Mesenchymal stem cell (in vitro differentiated cells and primary cell): ENCODE measurements at regions not wholly inside any gene's neighbourhood (a gene's known extent, or its start where the extent isn't known, plus 50 kb on each side); places are given as distances from the start of the nearest gene placed in this dataset.

Experiments
- DNase-seq: peaks from one replicate; pipeline ENCODE4 v3.0.0-alpha.2; 2013
- H2AFZ ChIP-seq: one replicate; pipeline ENCODE4 v1.6.1; 2013; ENCODE audit warnings: low read depth, mild to moderate bottlenecking, control low read depth, inconsistent platforms, low read length, moderate library complexity
- H2AK5ac ChIP-seq: 2 replicates; pipeline ENCODE4 v1.6.1; 2013; ENCODE audit warnings: low read length, moderate library complexity, mild to moderate bottlenecking, inconsistent platforms; ENCODE audit not compliant: severe bottlenecking
- H2BK120ac ChIP-seq: one replicate; pipeline ENCODE4 v1.6.1; 2013; ENCODE audit warnings: low read depth, mild to moderate bottlenecking, inconsistent platforms, low read length, moderate library complexity
- H2BK12ac ChIP-seq, 2 experiments: one replicate each; pipeline ENCODE4 v1.6.1; 2013; ENCODE audit warnings: inconsistent platforms in 2 of 2, low read length in 2 of 2, mild to moderate bottlenecking in 2 of 2, moderate library complexity in 2 of 2, control low read depth in 1 of 2
- H2BK15ac ChIP-seq: one replicate; pipeline ENCODE4 v1.6.1; 2013; ENCODE audit warnings: mild to moderate bottlenecking, low read depth, inconsistent platforms; ENCODE audit not compliant: poor library complexity, severe bottlenecking
- H2BK5ac ChIP-seq: 2 replicates; pipeline ENCODE4 v1.6.1; 2013; ENCODE audit warnings: low read depth, mild to moderate bottlenecking, low read length, control low read depth, inconsistent platforms; ENCODE audit not compliant: poor library complexity, severe bottlenecking
- H3K14ac ChIP-seq, 2 experiments: one replicate each; pipeline ENCODE4 v1.6.1; 2013; ENCODE audit warnings: inconsistent platforms in 2 of 2, low read length in 2 of 2, control low read depth in 1 of 2, mild to moderate bottlenecking in 1 of 2, moderate library complexity in 1 of 2
- H3K18ac ChIP-seq, 2 experiments: one replicate each; pipeline ENCODE4 v1.6.1; 2013; ENCODE audit warnings: inconsistent platforms in 2 of 2, low read length in 2 of 2, control low read depth in 1 of 2, low read depth in 1 of 2, mild to moderate bottlenecking in 1 of 2
- H3K23ac ChIP-seq, 2 experiments: one replicate each; pipeline ENCODE4 v1.6.1; 2013; ENCODE audit warnings: inconsistent platforms in 2 of 2, low read length in 2 of 2, mild to moderate bottlenecking in 2 of 2, moderate library complexity in 2 of 2, control low read depth in 1 of 2
- H3K27ac ChIP-seq: 2 replicates; pipeline ENCODE4 v1.5.1; 2013; ENCODE audit warnings: mild to moderate bottlenecking, moderate library complexity, low read length, control low read depth, inconsistent platforms; ENCODE audit not compliant: poor library complexity, severe bottlenecking
- H3K27me3 ChIP-seq, 2 experiments: 2 replicates each; pipeline versions ENCODE4 v1.6.1 to v1.7.0; 2013; ENCODE audit warnings: low read length in 2 of 2, mild to moderate bottlenecking in 2 of 2, moderate library complexity in 2 of 2, control low read depth in 1 of 2, inconsistent platforms in 1 of 2; ENCODE audit not compliant: control insufficient read depth in 1 of 2, insufficient read depth in 1 of 2
- H3K36me3 ChIP-seq, 2 experiments: 2 replicates each; pipeline versions ENCODE4 v1.6.1 to v1.7.0; 2013; ENCODE audit warnings: low read length in 2 of 2, control low read depth in 1 of 2, inconsistent platforms in 1 of 2, low read depth in 1 of 2, mild to moderate bottlenecking in 1 of 2; ENCODE audit not compliant: insufficient read depth in 2 of 2, control insufficient read depth in 1 of 2
- H3K4ac ChIP-seq, 2 experiments: one replicate each; pipeline ENCODE4 v1.6.1; 2013; ENCODE audit warnings: inconsistent platforms in 2 of 2, low read length in 2 of 2, mild to moderate bottlenecking in 2 of 2, moderate library complexity in 2 of 2, control low read depth in 1 of 2, low read depth in 1 of 2
- H3K4me1 ChIP-seq: 2 replicates; pipeline ENCODE4 v1.6.1; 2013; ENCODE audit warnings: low read depth, low read length, control low read depth; ENCODE audit not compliant: control insufficient read depth, insufficient read depth
- H3K4me2 ChIP-seq: 2 replicates; pipeline ENCODE4 v1.6.1; 2013; ENCODE audit warnings: low read length, mild to moderate bottlenecking, inconsistent platforms; ENCODE audit not compliant: poor library complexity, severe bottlenecking
- H3K4me3 ChIP-seq, 2 experiments: 2 replicates each; pipeline versions ENCODE4 v1.5.1 to v1.7.0; 2013; ENCODE audit warnings: low read length in 2 of 2, mild to moderate bottlenecking in 2 of 2, control low read depth in 1 of 2, low read depth in 1 of 2; ENCODE audit not compliant: insufficient read depth in 1 of 2
- H3K79me1 ChIP-seq: replicated peaks from 2 replicates; pipeline ENCODE4 v1.6.1; 2013; ENCODE audit warnings: mild to moderate bottlenecking, control low read depth, low read length, inconsistent platforms; ENCODE audit not compliant: poor library complexity, severe bottlenecking
- H3K9ac ChIP-seq: 2 replicates; pipeline ENCODE4 v1.7.0; 2013; ENCODE audit warnings: mild to moderate bottlenecking, low read length, moderate library complexity
- H3K9me3 ChIP-seq: 2 replicates; pipeline ENCODE4 v1.7.0; 2013; ENCODE audit warnings: mild to moderate bottlenecking, low read length; ENCODE audit not compliant: control insufficient read depth
- H4K8ac ChIP-seq: one replicate; pipeline ENCODE4 v1.6.1; 2013; ENCODE audit warnings: inconsistent platforms, mild to moderate bottlenecking, low read length, moderate library complexity
- H4K91ac ChIP-seq: one replicate; pipeline ENCODE4 v1.6.1; 2013; ENCODE audit warnings: mild to moderate bottlenecking, low read length, inconsistent platforms
- WGBS: methylation state at CpG from one replicate; pipeline ENCODE4 v1.1.7; 2013; ENCODE audit warnings: mixed read lengths; 5-methylcytosine and 5-hydroxymethylcytosine counted together

DNA sequence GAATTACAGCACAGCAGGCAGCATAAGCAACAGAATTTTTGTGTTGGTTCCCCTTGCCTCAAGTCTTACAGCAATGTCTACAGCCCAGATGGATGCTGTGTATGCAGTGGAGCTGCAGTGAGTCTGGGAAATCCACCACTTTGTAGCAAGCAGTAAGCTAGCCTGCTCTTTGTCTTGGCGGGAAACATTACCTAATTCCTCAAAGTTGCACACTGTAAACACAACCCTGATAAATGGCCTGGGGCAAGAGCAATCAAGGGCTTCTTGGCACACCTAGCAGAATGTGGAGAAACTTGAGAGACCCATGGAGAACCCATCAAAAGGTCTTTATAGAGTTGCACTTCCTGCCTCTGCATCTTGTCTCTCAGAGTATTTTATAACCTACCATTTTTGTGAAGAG, 102.0 kb upstream of the FOXP2 start:
- Histone ChIP-seq H4K8ac (no peak overlapping the region), H3K36me3 (no peaks in the 10 kb centered on the region), H3K14ac (no peak overlapping the region), H3K4me3 (no peak overlapping the region), H2AFZ (no peak overlapping the region), H3K4me1 (no peaks in the 10 kb centered on the region), H2BK12ac (no peak overlapping the region), H3K9me3 (no peaks in the 10 kb centered on the region), H3K4ac (no peak overlapping the region), H3K4me2 (no peak overlapping the region), H3K79me1 (no peaks in the 10 kb centered on the region), H3K9ac (no peak overlapping the region), H3K18ac (no peak overlapping the region), H2BK120ac (no peak overlapping the region), H3K23ac (no peak overlapping the region), H3K27ac (no peak overlapping the region), H3K27me3 (no peaks in the 10 kb centered on the region), H2BK5ac (no peak overlapping the region), H4K91ac (no peak overlapping the region), H2AK5ac (no peak overlapping the region), H2BK15ac (no peak overlapping the region)
- 85% methylated on average over 1 of the region's 1 CpG for WGBS
- DNase-seq: no peak

DNA sequence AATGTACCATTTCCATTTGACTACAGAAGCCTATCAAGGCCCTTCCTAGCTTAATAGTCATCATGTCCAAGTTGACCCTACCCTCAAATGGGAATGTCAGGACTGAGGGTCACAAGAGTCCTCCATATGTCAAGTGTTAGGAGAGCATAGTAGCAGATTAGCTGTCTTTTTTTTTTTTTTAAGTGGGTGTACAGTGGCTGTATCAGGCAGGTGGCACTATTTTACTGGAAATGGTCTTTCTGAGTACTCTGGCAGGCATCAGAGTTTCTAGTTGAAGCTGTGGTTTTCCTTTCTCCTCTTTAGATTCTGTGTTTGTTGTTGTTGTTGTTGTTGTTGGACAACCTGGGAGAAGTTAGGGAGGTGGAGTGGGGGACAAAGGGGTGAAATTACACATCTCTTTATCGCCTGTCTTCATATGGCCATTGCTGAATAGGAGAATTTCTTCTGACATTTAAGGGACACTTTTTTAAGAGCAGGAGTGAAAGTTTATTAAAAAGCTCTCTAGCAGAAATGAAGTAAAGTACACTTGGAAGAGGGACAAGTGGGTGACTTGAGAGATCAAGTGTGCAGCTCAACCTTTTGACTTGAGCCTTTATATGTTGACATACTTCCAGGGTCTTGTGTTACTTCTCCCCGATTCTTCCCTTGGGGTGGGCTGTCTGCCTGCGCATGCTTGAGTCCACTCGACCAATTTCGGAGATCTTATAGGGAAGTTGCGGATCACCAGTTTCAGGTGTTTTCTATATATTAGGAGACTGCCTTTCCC, 104.1 kb upstream of the FOXP2 start:
- H2BK5ac ChIP-seq: no peak overlapping the region
- no peaks in the 10 kb centered on the region for H3K27me3 ChIP-seq
- H4K8ac ChIP-seq: no peak overlapping the region
- no peaks in the 10 kb centered on the region for H3K4me1 ChIP-seq
- H2AK5ac ChIP-seq: no peak overlapping the region
- H3K79me1 ChIP-seq: no peaks in the 10 kb centered on the region
- H3K4me3 ChIP-seq: no peak overlapping the region
- no peak overlapping the region for H2AFZ ChIP-seq
- DNase-seq: no peak
- H3K9me3 ChIP-seq: no peaks in the 10 kb centered on the region
- H3K18ac ChIP-seq: no peak overlapping the region
- no peak overlapping the region for H3K27ac ChIP-seq
- no peak overlapping the region for H2BK15ac ChIP-seq
- H2BK12ac ChIP-seq: no peak overlapping the region
- no peak overlapping the region for H3K4me2 ChIP-seq
- WGBS: 96% methylated on average over 6 of the region's 6 CpGs
- H3K23ac ChIP-seq: no peak overlapping the region
- H3K36me3 ChIP-seq: no peaks in the 10 kb centered on the region
- no peak overlapping the region for H2BK120ac ChIP-seq
- no peak overlapping the region for H4K91ac ChIP-seq
- H3K14ac ChIP-seq: no peak overlapping the region
- no peak overlapping the region for H3K4ac ChIP-seq
- no peak overlapping the region for H3K9ac ChIP-seq

DNA sequence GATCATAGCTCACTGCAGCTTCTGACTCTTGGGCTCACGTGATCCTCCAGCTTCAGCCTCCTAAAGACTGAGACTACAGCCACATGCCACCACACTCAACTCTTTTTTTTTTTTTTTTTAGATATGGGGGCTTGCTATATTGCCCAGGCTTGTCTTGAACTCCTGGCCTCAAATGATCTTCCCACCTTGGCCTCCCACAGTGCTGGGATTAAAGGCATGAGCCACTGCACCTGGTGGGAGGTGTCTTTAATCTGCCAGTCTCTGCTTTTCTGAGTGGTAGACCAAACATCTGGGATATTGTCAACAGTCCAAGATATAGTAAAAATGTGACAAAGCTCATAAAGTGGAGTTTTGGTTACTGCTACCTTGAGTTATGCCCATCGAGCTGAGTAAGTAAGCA, 104.9 kb upstream of the FOXP2 start:
- no peak overlapping the region for H2AFZ ChIP-seq
- H2AK5ac ChIP-seq: no peak overlapping the region
- no peak overlapping the region for H4K8ac ChIP-seq
- no peak overlapping the region for H3K18ac ChIP-seq
- 67% methylated on average over 1 of the region's 2 CpGs for WGBS
- no peaks in the 10 kb centered on the region for H3K79me1 ChIP-seq
- H2BK15ac ChIP-seq: no peak overlapping the region
- no peak overlapping the region for H3K23ac ChIP-seq
- H3K9ac ChIP-seq: no peak overlapping the region
- no peak overlapping the region for H3K4me3 ChIP-seq
- H2BK120ac ChIP-seq: no peak overlapping the region
- no peaks in the 10 kb centered on the region for H3K27me3 ChIP-seq
- no peak overlapping the region for H3K4me2 ChIP-seq
- no peak overlapping the region for H2BK12ac ChIP-seq
- H3K36me3 ChIP-seq: no peaks in the 10 kb centered on the region
- H4K91ac ChIP-seq: no peak overlapping the region
- H3K4ac ChIP-seq: no peak overlapping the region
- no peak overlapping the region for H3K14ac ChIP-seq
- H2BK5ac ChIP-seq: no peak overlapping the region
- H3K27ac ChIP-seq: no peak overlapping the region
- no peaks in the 10 kb centered on the region for H3K9me3 ChIP-seq
- DNase-seq: no peak
- H3K4me1 ChIP-seq: no peaks in the 10 kb centered on the region

DNA sequence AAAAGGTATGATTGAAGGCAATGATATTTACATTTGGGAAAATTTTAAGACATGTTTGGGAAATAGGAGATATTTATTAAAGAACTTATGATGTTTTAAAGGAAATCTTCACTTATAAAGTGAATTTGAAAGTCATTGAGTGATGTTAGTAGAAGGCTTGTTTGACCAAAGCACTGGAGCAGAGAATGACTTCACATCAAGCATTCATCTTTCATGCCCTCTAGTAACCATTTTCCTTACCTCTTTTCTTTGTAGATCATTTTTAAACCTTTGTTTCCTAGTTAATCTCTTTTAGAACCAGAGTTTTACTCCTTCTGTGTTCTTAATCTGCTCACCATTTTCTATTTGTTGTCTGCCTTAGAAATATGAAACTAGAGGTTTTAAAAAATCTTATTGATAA, 111.3 kb upstream of the FOXP2 start:
- no peak for DNase-seq
- no peaks in the 10 kb centered on the region for H3K36me3 ChIP-seq
- no peak overlapping the region for H4K91ac ChIP-seq
- H2BK15ac ChIP-seq: no peak overlapping the region
- H2BK5ac ChIP-seq: no peak overlapping the region
- H2AFZ ChIP-seq: no peak overlapping the region
- H3K9ac ChIP-seq: no peak overlapping the region
- H3K4ac ChIP-seq: no peak overlapping the region
- H3K18ac ChIP-seq: no peak overlapping the region
- no peak overlapping the region for H3K4me2 ChIP-seq
- H4K8ac ChIP-seq: no peak overlapping the region
- no peak overlapping the region for H2BK120ac ChIP-seq
- no peak overlapping the region for H3K27ac ChIP-seq
- H3K4me3 ChIP-seq: no peak overlapping the region
- no peaks in the 10 kb centered on the region for H3K9me3 ChIP-seq
- no peak overlapping the region for H2AK5ac ChIP-seq
- no peak overlapping the region for H3K14ac ChIP-seq
- no peaks in the 10 kb centered on the region for H3K4me1 ChIP-seq
- H3K23ac ChIP-seq: no peak overlapping the region
- H3K27me3 ChIP-seq: no peaks in the 10 kb centered on the region
- no peak overlapping the region for H2BK12ac ChIP-seq
- H3K79me1 ChIP-seq: no peaks in the 10 kb centered on the region
